ENCODE measurements at regions not wholly inside any gene's neighbourhood (a gene's known extent, or its start where the extent isn't known, plus 50 kb on each side); places are given as distances from the start of the nearest gene placed in this dataset.

GRCh38 chr2:221034026-221034701 lies 537.9 kb downstream of the EPHA4 start:
- no peaks in the 10 kb centered on the region for H3K36me3 ChIP-seq

GRCh38 chr2:221034973-221035372 lies 537.1 kb downstream of the EPHA4 start:
- WGBS, 3 donors: 97 to 98% (median 98%) methylated on average over 4 of the region's 4 CpGs
- intact Hi-C loops (cut with DNase I): no loop called here
- H3K36me3 ChIP-seq: no peaks in the 10 kb centered on the region
- no peak overlapping the region for H3K4me3 ChIP-seq
- H3K4me1 ChIP-seq (ENCODE audit: insufficient read depth): no peaks in the 10 kb centered on the region
- H3K27me3 ChIP-seq: no peaks in the 10 kb centered on the region
- no peak overlapping the region for H3K27ac ChIP-seq
- TF ChIP-seq CTCF (IDR thresholded peaks at IDR 0.05) (no peak), POLR2A (IDR thresholded peaks at IDR 0.05) (no peak), EP300 (IDR thresholded peaks at IDR 0.05) (no peak)
- H3K9me3 ChIP-seq: no peaks in the 10 kb centered on the region
- no peak for DNase-seq

More at GRCh38 chr2:221034026-221034701, 537.9 kb downstream of the EPHA4 start:
- no peak overlapping the region for H3K4me3 ChIP-seq
- intact Hi-C loops (cut with DNase I): no loop called here
- H3K9me3 ChIP-seq: no peaks in the 10 kb centered on the region
- no peaks in the 10 kb centered on the region for H3K27me3 ChIP-seq
- TF ChIP-seq EP300 (IDR thresholded peaks at IDR 0.05) (no peak), POLR2A (IDR thresholded peaks at IDR 0.05) (no peak), CTCF (IDR thresholded peaks at IDR 0.05) (no peak)
- whole genome bisulfite sequencing, 3 donors: 82 to 92% (median 86%) methylated on average over 2 of the region's 2 CpGs
- DNase-seq: no peak
- H3K27ac ChIP-seq: no peak overlapping the region
- no peaks in the 10 kb centered on the region for H3K4me1 ChIP-seq (ENCODE audit: insufficient read depth)

GRCh38 chr2:221042926-221043325 lies 529.2 kb downstream of the EPHA4 start:
- Histone ChIP-seq H3K4me1 (ENCODE audit: insufficient read depth) (no peaks in the 10 kb centered on the region), H3K27me3 (no peaks in the 10 kb centered on the region), H3K9me3 (no peaks in the 10 kb centered on the region), H3K4me3 (no peak overlapping the region), H3K36me3 (no peaks in the 10 kb centered on the region), H3K27ac (no peak overlapping the region)
- TF ChIP-seq CTCF (IDR thresholded peaks at IDR 0.05) (no peak), POLR2A (IDR thresholded peaks at IDR 0.05) (no peak), EP300 (IDR thresholded peaks at IDR 0.05) (no peak)
- intact Hi-C loops (cut with DNase I): no loop called here
- no peak for DNase-seq
- 60 to 68% (median 61%) methylated on average over 6 of the region's 6 CpGs for WGBS, 3 donors

- Histone ChIP-seq H3K36me3 (no peaks in the 10 kb centered on the region), H3K4me3 (no peak overlapping the region), H3K27me3 (no peaks in the 10 kb centered on the region), H3K9me3 (no peaks in the 10 kb centered on the region), H3K4me1 (ENCODE audit: insufficient read depth) (no peaks in the 10 kb centered on the region), H3K27ac (no peak overlapping the region)
- WGBS, 3 donors: 83 to 94% (median 86%) methylated on average over 5 of the region's 5 CpGs
- intact Hi-C loops (cut with DNase I): no loop called here
- DNase-seq: no peak
- no peak for TF ChIP-seq EP300 (IDR thresholded peaks at IDR 0.05)
- TF ChIP-seq CTCF (IDR thresholded peaks at IDR 0.05): no peak
- TF ChIP-seq POLR2A (IDR thresholded peaks at IDR 0.05): no peak
Observed at GRCh38 chr2:221044781-221045180, 527.3 kb downstream of the EPHA4 start.
